Right lobe of liver (tissue), 6 donors: ENCODE measurements at regions not wholly inside any gene's neighbourhood (a gene's known extent, or its start where the extent isn't known, plus 50 kb on each side); places are given as distances from the start of the nearest gene placed in this dataset.
A peak's percentile ranks its signal among the peaks of the same experiment; 100 is the strongest.

ENCODE experiments used
- ATAC-seq, 4 donors: fragments of 200-7000 bp; cut with Tn5 transposase; one replicate each; pipeline ENCODE4 v1.9.1; 2020; ENCODE audit warnings: mild to moderate bottlenecking in 4 of 4, moderate library complexity in 4 of 4
- DNase-seq, 3 donors: peaks; one replicate each; pipeline ENCODE4 v3.0.0-alpha.2; 2020
- H3K27ac ChIP-seq, 3 donors: fragments of 200-600 bp; one replicate each; pipeline ENCODE4 v1.8.0; 2022
- H3K27me3 ChIP-seq, 2 donors: fragments of 200-600 bp; one replicate each; pipeline ENCODE4 v1.8.0; 2022
- H3K36me3 ChIP-seq, 4 donors: fragments of 200-600 bp; sonication (generic) in 1 of 4; one replicate each; pipeline versions ENCODE4 v1.5.1 to v1.8.0; 2017 to 2022; ENCODE audit warnings: control low read depth in 1 of 4
- H3K4me1 ChIP-seq, 4 donors: fragments of 200-600 bp; sonication (generic) in 1 of 4; one replicate each; pipeline versions ENCODE4 v1.5.1 to v1.8.0; 2017 to 2022; ENCODE audit warnings: control low read depth in 1 of 4
- H3K4me3 ChIP-seq, 3 donors: fragments of 200-600 bp; one replicate each; pipeline ENCODE4 v1.8.0; 2022
- H3K9me3 ChIP-seq, 4 donors: fragments of 200-600 bp; sonication (generic) in 1 of 4; one replicate each; pipeline versions ENCODE4 v1.5.1 to v1.8.0; 2017 to 2022; ENCODE audit warnings: control low read depth in 1 of 4
- CTCF ChIP-seq, 4 donors: fragments of 200-600 bp in 3 of 4; fragments of 450-650 bp in 1 of 4; IDR thresholded peaks; one replicate each; pipeline versions ENCODE4 v1.5.1 to v1.8.0; 2016 to 2022; ENCODE audit warnings: antibody characterized with exemption in 4 of 4, mild to moderate bottlenecking in 2 of 4
- POLR2A ChIP-seq: fragments of 450-650 bp; IDR thresholded peaks from one replicate; pipeline ENCODE4 v1.6.1; 2017; ENCODE audit warnings: antibody characterized with exemption, mild to moderate bottlenecking
- WGBS: methylation state at CpG from one replicate; pipeline ENCODE4 v1.1.6; 2018; ENCODE audit warnings: low coverage, low lambda C conversion rate; ENCODE audit not compliant: insufficient coverage; ENCODE audit errors: missing lambda C conversion rate; 5-methylcytosine and 5-hydroxymethylcytosine counted together
- intact Hi-C, 2 donors: fragments of 100-400 bp; cut with DNase I; formaldehyde crosslinking; loops; one replicate each; pipeline versions ENCODE4 v1.11.2 to v1.14.1; 2022
- donor health status: DM: no; HTN: yes; CAD: no.
- donor health status: DM: no; HTN: no; CAD: no.
- donor health status: DM: no; HTN: no; CAD: no.
- donor health status: DM: no; HTN: yes; CAD: no.
- donor health status: DM: no; HTN: yes; CAD: no.

DNA sequence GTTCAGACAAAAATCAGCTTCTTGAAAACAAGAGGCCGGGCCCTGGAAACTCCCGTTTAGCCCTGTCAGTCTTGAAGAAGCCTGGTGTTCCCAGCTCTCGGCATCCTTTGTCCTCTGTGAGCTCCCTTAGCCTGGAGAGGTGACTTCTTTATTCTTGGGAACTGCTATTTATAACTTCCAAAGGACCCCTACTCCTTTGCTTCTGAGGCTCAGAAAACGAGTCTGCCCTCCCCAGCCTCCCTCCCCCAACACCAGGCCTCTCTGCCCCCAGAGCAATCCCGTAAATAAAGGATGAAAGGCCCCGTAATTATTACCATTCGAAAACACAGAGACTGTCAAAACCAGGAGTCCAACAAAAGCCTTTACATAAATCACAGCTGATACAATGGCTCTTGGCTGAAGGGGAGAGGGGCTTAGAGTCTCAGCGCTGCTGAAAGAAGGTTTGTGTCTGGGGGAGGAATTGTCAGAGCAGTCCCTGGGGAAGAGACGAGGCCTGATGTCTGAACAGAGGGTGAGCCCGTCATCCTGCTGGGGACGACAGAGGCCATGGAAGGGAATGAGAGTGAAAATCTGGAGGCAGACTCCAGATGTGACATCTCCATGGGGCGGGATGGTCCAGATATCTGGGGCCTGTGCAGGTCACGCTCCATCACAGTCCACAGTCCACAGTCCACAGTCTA lies 283.0 kb downstream of the MYCN start:
- intact Hi-C loops = no loop called here
- H3K36me3 ChIP-seq = no peaks in the 10 kb centered on the region
- peak in 1 of 4 donors; percentile 34 for ATAC-seq
- no peak for TF ChIP-seq CTCF (IDR thresholded peaks at IDR 0.05)
- TF ChIP-seq POLR2A = no peak
- no peaks in the 10 kb centered on the region for H3K4me1 ChIP-seq
- DNase-seq = no peak
- no peak overlapping the region for H3K4me3 ChIP-seq
- H3K9me3 ChIP-seq = no peaks in the 10 kb centered on the region
- no peaks in the 10 kb centered on the region for H3K27me3 ChIP-seq
- H3K27ac ChIP-seq = no peak overlapping the region
- 48% methylated on average over 9 of the region's 13 CpGs for WGBS

GRCh38 chr2:16222326-16222725 lies 282.0 kb downstream of the MYCN start:
- H3K36me3 ChIP-seq = no peaks in the 10 kb centered on the region
- no peaks in the 10 kb centered on the region for H3K9me3 ChIP-seq
- no peak overlapping the region for H3K27ac ChIP-seq
- whole genome bisulfite sequencing = 100% methylated on average over 2 of the region's 2 CpGs
- TF ChIP-seq POLR2A (no peak), CTCF (IDR thresholded peaks at IDR 0.05) (no peak)
- no peak for DNase-seq
- H3K4me1 ChIP-seq = no peaks in the 10 kb centered on the region
- H3K4me3 ChIP-seq = no peak overlapping the region
- intact Hi-C loops = no loop called here
- no peaks in the 10 kb centered on the region for H3K27me3 ChIP-seq
- ATAC-seq = no peak

- H3K27me3 ChIP-seq = no peaks in the 10 kb centered on the region
- no peak for DNase-seq
- no peaks in the 10 kb centered on the region for H3K36me3 ChIP-seq
- 85% methylated on average over 6 of the region's 7 CpGs for WGBS
- H3K4me3 ChIP-seq = no peak overlapping the region
- no peaks in the 10 kb centered on the region for H3K9me3 ChIP-seq
- no peaks in the 10 kb centered on the region for H3K4me1 ChIP-seq
- intact Hi-C loops = no loop called here
- no peak overlapping the region for H3K27ac ChIP-seq
- no peak for ATAC-seq
- TF ChIP-seq POLR2A (no peak), CTCF (IDR thresholded peaks at IDR 0.05) (no peak)
Measured at GRCh38 chr2:16221461-16222010, 281.2 kb downstream of the MYCN start.

- DNase-seq = no peak
- intact Hi-C loops = no loop called here
- no peaks in the 10 kb centered on the region for H3K4me1 ChIP-seq
- H3K27me3 ChIP-seq = no peaks in the 10 kb centered on the region
- no peak for TF ChIP-seq POLR2A
- TF ChIP-seq CTCF (IDR thresholded peaks at IDR 0.05) = no peak
- no peak overlapping the region for H3K27ac ChIP-seq
- ATAC-seq = no peak
- no peaks in the 10 kb centered on the region for H3K9me3 ChIP-seq
- H3K36me3 ChIP-seq = no peaks in the 10 kb centered on the region
- 85% methylated on average over 5 of the region's 9 CpGs for WGBS
- H3K4me3 ChIP-seq = no peak overlapping the region
Measured at GRCh38 chr2:16219292-16219975, 279.1 kb downstream of the MYCN start.
